OCI-LY3 (cell line): ENCODE measurements at regions not wholly inside any gene's neighbourhood (a gene's known extent, or its start where the extent isn't known, plus 50 kb on each side); places are given as distances from the start of the nearest gene placed in this dataset.

ENCODE experiments used
- H2AFZ ChIP-seq: fragments of 200-600, 300-600 bp; shearing (Covaris generic); 2 replicates; pipeline ENCODE4 v1.6.0; 2014; ENCODE audit warnings: antibody characterized with exemption, low read depth, low read length
- H3K27ac ChIP-seq: fragments of 200-600, 300-600 bp; sonication (generic); 2 replicates; pipeline ENCODE4 v1.5.1; 2014; ENCODE audit warnings: mild to moderate bottlenecking, low read length, moderate library complexity, mixed read lengths
- H3K27me3 ChIP-seq: fragments of 200-600, 300-600 bp; sonication (generic); 2 replicates; pipeline ENCODE4 v1.6.1; 2014; ENCODE audit warnings: low read depth, low read length, mixed read lengths
- H3K36me3 ChIP-seq: fragments of 200-600, 300-600 bp; sonication (generic); replicated peaks from 2 replicates; pipeline ENCODE3; 2014; ENCODE audit warnings: low read depth, low read length, mixed read lengths
- H3K4me1 ChIP-seq: fragments of 300-600, 200-600 bp; sonication (generic); 2 replicates; pipeline ENCODE4 v1.6.1; 2014; ENCODE audit warnings: low read length, mixed read lengths
- H3K4me2 ChIP-seq: fragments of 200-600, 300-600 bp; sonication (generic); 2 replicates; pipeline ENCODE4 v1.6.1; 2014; ENCODE audit warnings: low read length, mixed read lengths
- H3K4me3 ChIP-seq: fragments of 300-600, 200-600 bp; sonication (generic); 2 replicates; pipeline ENCODE4 v1.5.1; 2014; ENCODE audit warnings: antibody characterized with exemption, mild to moderate bottlenecking, low read length, moderate library complexity
- H3K79me2 ChIP-seq: fragments of 300-600, 200-600 bp; shearing (Covaris generic); 2 replicates; pipeline ENCODE4 v1.6.1; 2014; ENCODE audit warnings: mild to moderate bottlenecking, low read length, mixed read lengths
- H3K9ac ChIP-seq: fragments of 300-600, 200-600 bp; shearing (Covaris generic); 2 replicates; pipeline ENCODE4 v1.6.0; 2014; ENCODE audit warnings: mild to moderate bottlenecking, low read length, moderate library complexity
- H3K9me3 ChIP-seq: fragments of 200-600, 300-600 bp; shearing (Covaris generic); 2 replicates; pipeline ENCODE4 v1.6.1; 2014; ENCODE audit warnings: low read length, mixed read lengths; ENCODE audit not compliant: insufficient read depth
- H4K20me1 ChIP-seq: fragments of 200-600, 300-600 bp; sonication (generic); 2 replicates; pipeline ENCODE4 v1.6.1; 2016; ENCODE audit warnings: low read length, mixed read lengths; ENCODE audit not compliant: insufficient read depth
- EZH2phosphoT487 ChIP-seq: fragments of 200-600 bp; shearing (Covaris generic); IDR thresholded peaks from 2 replicates; pipeline ENCODE4 v1.6.1; 2018; ENCODE audit warnings: antibody characterized with exemption, mixed run types, low read depth
- TF ChIP-seq, protein P1 (sequence below): fragments of 200-600, 300-600 bp; sonication (generic); IDR thresholded peaks from 2 replicates; pipeline ENCODE4 v1.5.1; 2014; ENCODE audit warnings: antibody characterized with exemption, low read length, low read depth

DNA sequence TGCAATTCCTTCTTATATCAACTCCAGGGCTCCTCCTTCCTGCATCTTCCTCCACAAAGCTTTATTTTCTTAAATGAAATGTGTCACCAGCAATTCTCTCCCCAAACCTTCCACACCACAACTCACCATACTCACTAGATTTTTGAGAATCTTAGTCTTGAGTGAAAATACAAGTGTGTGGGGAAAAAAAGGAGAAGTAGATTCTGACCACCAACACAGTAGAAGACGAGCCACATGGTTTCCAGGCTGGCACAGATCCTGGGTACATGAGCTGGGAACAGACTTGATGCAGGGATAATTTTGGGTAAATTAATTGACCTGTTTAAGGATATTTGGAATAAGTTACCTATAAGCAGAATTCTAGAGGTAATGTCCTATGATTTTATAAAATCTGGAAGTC, 72.8 kb upstream of the KCNJ15 start:
- Histone ChIP-seq H3K4me2 (peak overlapping the region; percentile 41), H4K20me1 (no peaks in the 10 kb centered on the region), H3K9me3 (0 out of 2 replicates have a peak, but pooled peaks cover 3% of the 10 kb centered on the region), H2AFZ (no peak overlapping the region), H3K27ac (no peak overlapping the region), H3K27me3 (no peaks in the 10 kb centered on the region), H3K36me3 (no peaks in the 10 kb centered on the region), H3K4me1 (peaks cover 23% of the 10 kb centered on the region), H3K79me2 (no peaks in the 10 kb centered on the region), H3K9ac (no peak overlapping the region), H3K4me3 (no peak overlapping the region)
- TF ChIP-seq EZH2phosphoT487, result no peak
- TF ChIP-seq, protein P1, sequence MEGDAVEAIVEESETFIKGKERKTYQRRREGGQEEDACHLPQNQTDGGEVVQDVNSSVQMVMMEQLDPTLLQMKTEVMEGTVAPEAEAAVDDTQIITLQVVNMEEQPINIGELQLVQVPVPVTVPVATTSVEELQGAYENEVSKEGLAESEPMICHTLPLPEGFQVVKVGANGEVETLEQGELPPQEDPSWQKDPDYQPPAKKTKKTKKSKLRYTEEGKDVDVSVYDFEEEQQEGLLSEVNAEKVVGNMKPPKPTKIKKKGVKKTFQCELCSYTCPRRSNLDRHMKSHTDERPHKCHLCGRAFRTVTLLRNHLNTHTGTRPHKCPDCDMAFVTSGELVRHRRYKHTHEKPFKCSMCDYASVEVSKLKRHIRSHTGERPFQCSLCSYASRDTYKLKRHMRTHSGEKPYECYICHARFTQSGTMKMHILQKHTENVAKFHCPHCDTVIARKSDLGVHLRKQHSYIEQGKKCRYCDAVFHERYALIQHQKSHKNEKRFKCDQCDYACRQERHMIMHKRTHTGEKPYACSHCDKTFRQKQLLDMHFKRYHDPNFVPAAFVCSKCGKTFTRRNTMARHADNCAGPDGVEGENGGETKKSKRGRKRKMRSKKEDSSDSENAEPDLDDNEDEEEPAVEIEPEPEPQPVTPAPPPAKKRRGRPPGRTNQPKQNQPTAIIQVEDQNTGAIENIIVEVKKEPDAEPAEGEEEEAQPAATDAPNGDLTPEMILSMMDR, result no peak

- H3K27me3 ChIP-seq, result no peaks in the 10 kb centered on the region
- TF ChIP-seq, protein P1, result no peak
- no peak for TF ChIP-seq EZH2phosphoT487
These were observed 70.0 kb upstream of the KCNJ15 start for GRCh38 chr21:38186661-38187270.

GRCh38 chr21:38188037-38188436, 68.8 kb upstream of the KCNJ15 start:
- no peaks in the 10 kb centered on the region for H3K79me2 ChIP-seq
- H3K4me2 ChIP-seq, result no peak overlapping the region
- TF ChIP-seq, protein P1, result no peak
- TF ChIP-seq EZH2phosphoT487, result no peak
- H4K20me1 ChIP-seq, result no peaks in the 10 kb centered on the region
- H2AFZ ChIP-seq, result no peak overlapping the region
- no peaks in the 10 kb centered on the region for H3K27me3 ChIP-seq
- peaks cover 13% of the 10 kb centered on the region for H3K4me1 ChIP-seq
- no peaks in the 10 kb centered on the region for H3K36me3 ChIP-seq
- no peak overlapping the region for H3K4me3 ChIP-seq
- H3K9me3 ChIP-seq, result 0 out of 2 replicates have a peak, but pooled peaks cover 3% of the 10 kb centered on the region
- H3K27ac ChIP-seq, result no peak overlapping the region
- no peak overlapping the region for H3K9ac ChIP-seq

More at GRCh38 chr21:38186661-38187270, 70.0 kb upstream of the KCNJ15 start:
- Histone ChIP-seq H4K20me1 (no peaks in the 10 kb centered on the region), H3K36me3 (no peaks in the 10 kb centered on the region), H2AFZ (no peak overlapping the region), H3K4me3 (no peak overlapping the region), H3K9ac (no peak overlapping the region), H3K27ac (no peak overlapping the region), H3K9me3 (0 out of 2 replicates have a peak, but pooled peaks cover 3% of the 10 kb centered on the region), H3K4me2 (no peak overlapping the region), H3K4me1 (peaks cover 16% of the 10 kb centered on the region), H3K79me2 (no peaks in the 10 kb centered on the region)

GRCh38 chr21:38196036-38196435, 60.8 kb upstream of the KCNJ15 start:
- Histone ChIP-seq H3K27ac (no peak overlapping the region), H3K27me3 (no peaks in the 10 kb centered on the region), H3K36me3 (no peaks in the 10 kb centered on the region), H3K79me2 (no peaks in the 10 kb centered on the region), H3K4me3 (no peak overlapping the region), H3K4me2 (no peak overlapping the region), H2AFZ (no peak overlapping the region), H3K9me3 (no peaks in the 10 kb centered on the region), H3K4me1 (no peaks in the 10 kb centered on the region), H4K20me1 (no peaks in the 10 kb centered on the region), H3K9ac (no peak overlapping the region)
- TF ChIP-seq EZH2phosphoT487, result no peak
- TF ChIP-seq, protein P1, result no peak
